ENCODE measurements at regions not wholly inside any gene's neighbourhood (a gene's known extent, or its start where the extent isn't known, plus 50 kb on each side); places are given as distances from the start of the nearest gene placed in this dataset.

DNA sequence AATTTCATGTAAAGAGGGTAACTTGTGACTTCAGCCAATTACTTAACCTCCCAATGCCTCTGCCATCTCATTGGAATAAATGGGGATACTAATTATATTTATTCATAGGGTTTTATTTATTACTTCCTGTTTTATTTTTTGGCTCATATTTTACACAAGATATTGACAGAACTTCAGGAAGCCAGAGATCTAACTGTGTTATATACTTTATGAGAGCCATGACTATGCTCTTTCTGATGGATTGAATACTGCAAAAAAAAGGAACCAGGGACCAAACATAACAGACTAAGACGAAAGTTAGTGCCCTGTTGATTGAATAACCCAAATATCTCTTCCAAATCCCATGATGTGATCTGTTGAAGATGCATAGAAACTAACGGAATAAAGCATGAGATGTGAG is 243.3 kb upstream of the STARD13 start:
- H3K9ac ChIP-seq (ENCODE audit: low read depth, low read length): no peak overlapping the region
- no peak overlapping the region for H3K4me3 ChIP-seq (ENCODE audit: low read length)
- H3K9me3 ChIP-seq (ENCODE audit: insufficient read depth, low read depth, low read length): no peaks in the 10 kb centered on the region
- H3K27ac ChIP-seq (ENCODE audit: low read length): no peak overlapping the region
- no peaks in the 10 kb centered on the region for H3K36me3 ChIP-seq (ENCODE audit: insufficient read depth, low read depth, low read length)
- H3K4me1 ChIP-seq (ENCODE audit: insufficient read depth, low read length): no peaks in the 10 kb centered on the region
- H3K27me3 ChIP-seq (ENCODE audit: insufficient read depth, low read length): no peaks in the 10 kb centered on the region

DNA sequence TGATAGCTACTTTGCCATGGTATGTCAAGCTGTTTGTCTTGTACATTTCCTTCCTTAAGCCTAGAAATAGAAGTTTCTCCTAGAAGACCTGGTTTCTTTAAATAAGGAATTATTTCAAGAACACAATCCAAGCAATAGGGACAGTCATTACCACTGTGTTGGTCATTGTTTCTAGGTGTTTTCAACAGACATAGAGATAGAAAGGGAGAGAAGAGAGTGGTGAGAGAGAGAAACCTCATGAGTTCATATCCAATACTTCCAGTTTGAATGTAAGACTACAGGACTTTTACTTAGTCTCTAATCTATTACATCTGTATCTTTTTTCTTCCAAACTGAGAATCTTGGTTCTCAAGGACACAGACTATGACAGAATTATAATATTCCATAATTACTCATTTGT is 245.9 kb upstream of the STARD13 start:
- H3K4me1 ChIP-seq (ENCODE audit: insufficient read depth, low read length): no peaks in the 10 kb centered on the region
- no peaks in the 10 kb centered on the region for H3K9me3 ChIP-seq (ENCODE audit: insufficient read depth, low read depth, low read length)
- no peaks in the 10 kb centered on the region for H3K36me3 ChIP-seq (ENCODE audit: insufficient read depth, low read depth, low read length)
- no peaks in the 10 kb centered on the region for H3K27me3 ChIP-seq (ENCODE audit: insufficient read depth, low read length)
- no peak overlapping the region for H3K9ac ChIP-seq (ENCODE audit: low read depth, low read length)
- H3K4me3 ChIP-seq (ENCODE audit: low read length): no peak overlapping the region
- no peak overlapping the region for H3K27ac ChIP-seq (ENCODE audit: low read length)

DNA sequence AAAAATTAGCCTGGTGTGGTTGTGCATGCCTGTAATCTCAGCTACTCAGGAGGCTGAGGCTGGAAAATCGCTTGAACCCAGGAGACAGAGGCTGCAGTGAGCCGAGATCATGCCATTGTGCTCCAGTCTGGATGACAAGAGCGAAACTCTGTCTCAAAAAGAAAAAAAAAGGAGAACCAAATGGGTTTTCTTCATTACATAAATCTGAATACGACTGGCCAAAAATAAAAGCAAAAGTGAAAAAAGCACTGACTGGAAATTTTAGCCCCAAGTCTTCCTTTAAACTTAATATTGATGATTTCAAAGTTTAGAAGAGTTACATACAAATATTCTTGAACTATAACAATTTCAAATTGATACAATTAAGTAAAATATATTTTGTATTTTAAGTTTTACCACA is 249.5 kb upstream of the STARD13 start:
- H3K9ac ChIP-seq (ENCODE audit: low read depth, low read length): no peak overlapping the region
- H3K36me3 ChIP-seq (ENCODE audit: insufficient read depth, low read depth, low read length): no peaks in the 10 kb centered on the region
- H3K27ac ChIP-seq (ENCODE audit: low read length): no peak overlapping the region
- peaks cover 3% of the 10 kb centered on the region; the same call in 1 of the 2 replicates for H3K4me1 ChIP-seq (ENCODE audit: insufficient read depth, low read length)
- no peaks in the 10 kb centered on the region for H3K27me3 ChIP-seq (ENCODE audit: insufficient read depth, low read length)
- H3K4me3 ChIP-seq (ENCODE audit: low read length): no peak overlapping the region
- no peaks in the 10 kb centered on the region for H3K9me3 ChIP-seq (ENCODE audit: insufficient read depth, low read depth, low read length)

DNA sequence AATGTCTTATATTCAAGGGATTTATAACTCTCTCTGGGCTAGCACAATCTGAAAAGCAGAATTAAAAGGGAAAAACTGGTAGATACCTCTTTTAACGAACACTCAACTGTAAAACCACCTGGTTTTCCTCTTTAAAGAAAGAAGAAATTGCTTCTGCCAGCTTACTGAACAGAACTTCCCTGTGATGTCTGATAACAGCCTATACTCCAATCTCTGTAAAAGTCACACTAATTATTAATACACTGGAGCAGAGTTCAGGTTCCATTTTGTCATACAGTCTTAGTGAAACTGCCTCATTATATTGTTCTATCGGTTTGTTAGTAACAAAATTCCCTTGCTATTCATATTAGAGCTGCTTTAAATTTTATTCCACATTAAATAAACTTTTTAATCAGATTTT is 251.0 kb upstream of the STARD13 start:
- H3K27ac ChIP-seq (ENCODE audit: low read length): no peak overlapping the region
- H3K4me1 ChIP-seq (ENCODE audit: insufficient read depth, low read length): peaks cover 9% of the 10 kb centered on the region
- no peaks in the 10 kb centered on the region for H3K36me3 ChIP-seq (ENCODE audit: insufficient read depth, low read depth, low read length)
- H3K27me3 ChIP-seq (ENCODE audit: insufficient read depth, low read length): no peaks in the 10 kb centered on the region
- H3K9me3 ChIP-seq (ENCODE audit: insufficient read depth, low read depth, low read length): no peaks in the 10 kb centered on the region
- no peak overlapping the region for H3K9ac ChIP-seq (ENCODE audit: low read depth, low read length)
- H3K4me3 ChIP-seq (ENCODE audit: low read length): no peak overlapping the region

DNA sequence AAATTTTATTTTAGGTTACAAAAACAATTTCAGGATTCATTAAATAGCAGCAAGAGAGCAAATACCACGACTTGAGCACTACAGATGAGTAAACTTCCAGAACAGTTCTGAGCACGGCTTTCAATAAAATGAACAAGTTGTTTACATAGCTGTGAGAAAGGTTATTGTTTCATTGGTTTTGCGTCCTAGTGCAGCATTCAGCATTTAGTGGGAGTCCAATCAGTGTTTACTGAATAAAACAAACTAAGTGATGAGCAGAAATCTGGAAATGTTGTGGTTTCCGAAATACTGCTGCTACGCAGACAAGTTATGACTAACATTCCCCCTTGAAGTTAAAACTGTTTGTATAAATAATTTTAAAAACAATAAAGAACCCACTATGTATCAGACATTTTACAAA is 251.5 kb upstream of the STARD13 start:
- Histone ChIP-seq H3K36me3 (ENCODE audit: insufficient read depth, low read depth, low read length) (no peaks in the 10 kb centered on the region), H3K4me3 (ENCODE audit: low read length) (no peak overlapping the region), H3K9ac (ENCODE audit: low read depth, low read length) (no peak overlapping the region), H3K4me1 (ENCODE audit: insufficient read depth, low read length) (peaks cover 12% of the 10 kb centered on the region), H3K27me3 (ENCODE audit: insufficient read depth, low read length) (no peaks in the 10 kb centered on the region), H3K27ac (ENCODE audit: low read length) (no peak overlapping the region), H3K9me3 (ENCODE audit: insufficient read depth, low read depth, low read length) (no peaks in the 10 kb centered on the region)

GRCh38 chr13:33537676-33538075 is 252.1 kb upstream of the STARD13 start:
- Histone ChIP-seq H3K9me3 (ENCODE audit: insufficient read depth, low read depth, low read length) (no peaks in the 10 kb centered on the region), H3K36me3 (ENCODE audit: insufficient read depth, low read depth, low read length) (no peaks in the 10 kb centered on the region), H3K4me1 (ENCODE audit: insufficient read depth, low read length) (peaks cover 12% of the 10 kb centered on the region), H3K27ac (ENCODE audit: low read length) (no peak overlapping the region), H3K9ac (ENCODE audit: low read depth, low read length) (peak overlapping the region; percentile 38; the same call in 1 of the 2 replicates), H3K4me3 (ENCODE audit: low read length) (no peak overlapping the region), H3K27me3 (ENCODE audit: insufficient read depth, low read length) (no peaks in the 10 kb centered on the region)

GRCh38 chr13:33541456-33541855 is 255.9 kb upstream of the STARD13 start:
- peak overlapping the region; percentile 94 for H3K4me3 ChIP-seq (ENCODE audit: low read length)
- peak overlapping the region; percentile 98 for H3K27ac ChIP-seq (ENCODE audit: low read length)
- no peaks in the 10 kb centered on the region for H3K27me3 ChIP-seq (ENCODE audit: insufficient read depth, low read length)
- no peaks in the 10 kb centered on the region for H3K36me3 ChIP-seq (ENCODE audit: insufficient read depth, low read depth, low read length)
- H3K4me1 ChIP-seq (ENCODE audit: insufficient read depth, low read length): peaks cover 23% of the 10 kb centered on the region
- peak overlapping the region; percentile 100 for H3K9ac ChIP-seq (ENCODE audit: low read depth, low read length)
- no peaks in the 10 kb centered on the region for H3K9me3 ChIP-seq (ENCODE audit: insufficient read depth, low read depth, low read length)

- H3K27me3 ChIP-seq (ENCODE audit: insufficient read depth, low read length): no peaks in the 10 kb centered on the region
- H3K27ac ChIP-seq (ENCODE audit: low read length): peak overlapping the region; percentile 98
- no peaks in the 10 kb centered on the region for H3K9me3 ChIP-seq (ENCODE audit: insufficient read depth, low read depth, low read length)
- H3K4me3 ChIP-seq (ENCODE audit: low read length): peak overlapping the region; percentile 94
- peak overlapping the region; percentile 100 for H3K9ac ChIP-seq (ENCODE audit: low read depth, low read length)
- H3K4me1 ChIP-seq (ENCODE audit: insufficient read depth, low read length): peaks cover 23% of the 10 kb centered on the region
- H3K36me3 ChIP-seq (ENCODE audit: insufficient read depth, low read depth, low read length): no peaks in the 10 kb centered on the region
These were observed 256.4 kb upstream of the STARD13 start for GRCh38 chr13:33541962-33542308.

DNA sequence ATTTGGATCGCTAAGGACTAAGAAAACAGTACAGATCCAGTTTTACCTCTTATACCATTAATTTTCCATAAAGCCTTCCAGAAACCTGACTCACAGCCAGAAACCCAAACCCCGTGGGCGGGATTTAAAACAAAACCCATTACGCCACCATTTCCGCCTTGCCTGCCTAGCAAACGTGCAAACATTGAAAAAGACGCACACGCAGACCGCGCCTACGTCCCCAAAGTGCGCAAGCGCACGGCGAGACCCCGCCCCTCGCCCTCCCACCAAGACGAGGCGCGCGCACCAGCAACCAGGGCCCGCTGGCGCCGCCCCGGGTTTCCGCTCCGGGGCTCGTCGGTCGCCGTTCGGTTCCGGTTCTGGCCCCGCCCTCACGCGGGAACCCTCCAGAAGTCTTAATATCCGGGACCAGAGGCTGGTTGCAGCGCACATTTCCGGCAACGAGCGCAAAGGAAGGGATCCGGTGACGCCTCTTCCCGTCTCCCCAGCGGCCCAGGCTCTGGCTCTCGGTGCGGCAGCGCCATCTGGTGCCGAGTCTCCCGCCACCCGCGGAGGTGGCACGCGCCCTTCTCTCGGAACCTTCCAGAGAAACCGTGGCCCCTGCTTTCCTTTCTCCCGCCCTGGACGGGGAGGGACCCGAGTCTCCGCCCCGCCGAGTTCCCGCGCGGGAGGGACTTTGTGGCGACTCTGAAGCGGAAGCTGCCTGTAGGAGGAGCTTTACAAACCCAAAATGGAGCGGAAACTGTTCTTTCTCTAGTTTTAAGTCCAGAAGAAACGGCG is 256.9 kb upstream of the STARD13 start:
- H3K36me3 ChIP-seq (ENCODE audit: insufficient read depth, low read depth, low read length): no peaks in the 10 kb centered on the region
- no peaks in the 10 kb centered on the region for H3K27me3 ChIP-seq (ENCODE audit: insufficient read depth, low read length)
- H3K27ac ChIP-seq (ENCODE audit: low read length): peak overlapping the region; percentile 98
- peaks cover 28% of the 10 kb centered on the region for H3K4me1 ChIP-seq (ENCODE audit: insufficient read depth, low read length)
- no peaks in the 10 kb centered on the region for H3K9me3 ChIP-seq (ENCODE audit: insufficient read depth, low read depth, low read length)
- peak overlapping the region; percentile 100 for H3K9ac ChIP-seq (ENCODE audit: low read depth, low read length)
- H3K4me3 ChIP-seq (ENCODE audit: low read length): peak overlapping the region; percentile 94

DNA sequence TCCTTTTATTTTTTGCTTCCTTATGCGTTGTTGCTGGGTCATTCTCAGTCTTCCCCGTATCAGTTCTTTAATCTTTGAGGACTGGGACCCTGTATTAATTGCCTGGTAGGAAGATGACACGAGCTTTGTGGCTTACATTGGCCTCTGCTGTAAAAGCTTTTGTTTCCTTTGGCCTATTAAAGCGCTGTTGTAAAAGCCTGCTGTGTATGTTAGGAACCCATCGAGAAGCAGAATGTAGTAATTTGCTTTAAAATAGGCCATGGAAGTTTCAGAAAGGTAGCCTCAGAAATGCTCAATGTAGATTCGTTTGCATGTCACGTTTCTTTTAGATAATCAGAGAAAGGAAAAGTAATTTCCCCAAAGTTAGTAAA is 257.5 kb upstream of the STARD13 start:
- Histone ChIP-seq H3K36me3 (ENCODE audit: insufficient read depth, low read depth, low read length) (no peaks in the 10 kb centered on the region), H3K4me3 (ENCODE audit: low read length) (peak overlapping the region; percentile 94), H3K27me3 (ENCODE audit: insufficient read depth, low read length) (no peaks in the 10 kb centered on the region), H3K27ac (ENCODE audit: low read length) (peak overlapping the region; percentile 98), H3K4me1 (ENCODE audit: insufficient read depth, low read length) (peaks cover 25% of the 10 kb centered on the region), H3K9ac (ENCODE audit: low read depth, low read length) (peak overlapping the region; percentile 100), H3K9me3 (ENCODE audit: insufficient read depth, low read depth, low read length) (no peaks in the 10 kb centered on the region)

- Histone ChIP-seq H3K4me1 (ENCODE audit: insufficient read depth, low read length) (peaks cover 25% of the 10 kb centered on the region), H3K27ac (ENCODE audit: low read length) (peak overlapping the region; percentile 98), H3K9me3 (ENCODE audit: insufficient read depth, low read depth, low read length) (no peaks in the 10 kb centered on the region), H3K27me3 (ENCODE audit: insufficient read depth, low read length) (no peaks in the 10 kb centered on the region), H3K36me3 (ENCODE audit: insufficient read depth, low read depth, low read length) (no peaks in the 10 kb centered on the region), H3K9ac (ENCODE audit: low read depth, low read length) (peak overlapping the region; percentile 100), H3K4me3 (ENCODE audit: low read length) (peak overlapping the region; percentile 94)
These were observed 258.2 kb upstream of the STARD13 start for GRCh38 chr13:33543631-33544265.

GRCh38 chr13:33544308-33544707 is 258.8 kb upstream of the STARD13 start:
- Histone ChIP-seq H3K9ac (ENCODE audit: low read depth, low read length) (peak overlapping the region; percentile 100; the same call in 1 of the 2 replicates), H3K36me3 (ENCODE audit: insufficient read depth, low read depth, low read length) (no peaks in the 10 kb centered on the region), H3K4me1 (ENCODE audit: insufficient read depth, low read length) (peaks cover 25% of the 10 kb centered on the region), H3K9me3 (ENCODE audit: insufficient read depth, low read depth, low read length) (no peaks in the 10 kb centered on the region), H3K4me3 (ENCODE audit: low read length) (peak overlapping the region; percentile 94), H3K27ac (ENCODE audit: low read length) (no peak overlapping the region), H3K27me3 (ENCODE audit: insufficient read depth, low read length) (no peaks in the 10 kb centered on the region)
